SK-N-SH (cell line): ENCODE measurements at regions not wholly inside any gene's neighbourhood (a gene's known extent, or its start where the extent isn't known, plus 50 kb on each side); places are given as distances from the start of the nearest gene placed in this dataset.

Source experiments
- CTCF ChIA-PET: fragments of 300-600, 350-600 bp; formaldehyde crosslinking; extraction: SDS; loops from one replicate; lab custom pipeline; 2021; lab: Yijun Ruan, JAX
- POLR2A ChIA-PET: fragments of 350-600 bp; sonication (Branson Sonifier 250); formaldehyde crosslinking; extraction: SDS; loops from one replicate; lab custom pipeline; 2020; ENCODE audit warnings: antibody characterized with exemption, inconsistent platforms; lab: Yijun Ruan, JAX
- DNase-seq: peaks from one replicate; pipeline ENCODE4 v3.0.0; 2012
- H2AFZ ChIP-seq: fragments of 200-600 bp; sonication (generic); 2 replicates; pipeline ENCODE4 v1.8.1; 2016; ENCODE audit warnings: antibody characterized with exemption, mild to moderate bottlenecking, low read depth
- H3F3A ChIP-seq: fragments of 200-600 bp; sonication (generic); replicated peaks from 2 replicates; pipeline ENCODE3; 2016; ENCODE audit warnings: antibody characterized with exemption, mild to moderate bottlenecking; ENCODE audit not compliant: insufficient read depth
- H3K27ac ChIP-seq, 2 experiments: fragments of 200-500 bp in 1 of 2; fragments of 200-600 bp in 1 of 2; sonication (Bioruptor generic) in 1 of 2; sonication (generic), shearing (Covaris generic) in 1 of 2; 2 replicates each; pipeline versions ENCODE4 v1.5.1 to v1.6.1; 2014 to 2016; ENCODE audit warnings: low read depth in 2 of 2, inconsistent platforms in 1 of 2, low read length in 1 of 2, mild to moderate bottlenecking in 1 of 2, mixed read lengths in 1 of 2
- H3K27me3 ChIP-seq: fragments of 200-600 bp; sonication (generic), shearing (Covaris generic); 2 replicates; pipeline ENCODE4 v1.6.1; 2016; ENCODE audit warnings: mixed run types; ENCODE audit not compliant: insufficient read depth
- H3K36me3 ChIP-seq, 2 experiments: fragments of 200-500 bp in 1 of 2; fragments of 200-600 bp in 1 of 2; sonication (Bioruptor generic) in 1 of 2; sonication (generic) in 1 of 2; replicated peaks in 1 of 2; 2 replicates each; pipeline versions ENCODE3 to v1.5.1; 2014 to 2016; ENCODE audit warnings: low read length in 1 of 2, mild to moderate bottlenecking in 1 of 2; ENCODE audit not compliant: insufficient read depth in 2 of 2, control insufficient read depth in 1 of 2
- H3K4me1 ChIP-seq, 2 experiments: fragments of 200-500 bp in 1 of 2; fragments of 200-600 bp in 1 of 2; sonication (Bioruptor generic) in 1 of 2; sonication (generic), shearing (Covaris generic) in 1 of 2; 2 replicates each; pipeline versions ENCODE4 v1.5.1 to v1.6.1; 2014 to 2016; ENCODE audit warnings: low read depth in 1 of 2, low read length in 1 of 2, mixed run types in 1 of 2; ENCODE audit not compliant: insufficient read depth in 2 of 2, control insufficient read depth in 1 of 2
- H3K4me2 ChIP-seq: fragments of 200-600 bp; sonication (generic), shearing (Covaris generic); 2 replicates; pipeline ENCODE4 v1.6.1; 2017; ENCODE audit warnings: mixed run types
- H3K4me3 ChIP-seq, 2 experiments: fragments of 200-500 bp in 1 of 2; fragments of 200-600 bp in 1 of 2; sonication (Bioruptor generic) in 1 of 2; sonication (generic), shearing (Covaris generic) in 1 of 2; 2 replicates each; pipeline versions ENCODE4 v1.5.1 to v1.8.1; 2014 to 2016; ENCODE audit warnings: low read depth in 2 of 2, inconsistent platforms in 1 of 2, low read length in 1 of 2, mild to moderate bottlenecking in 1 of 2, mixed read lengths in 1 of 2, moderate library complexity in 1 of 2
- H3K79me2 ChIP-seq: fragments of 200-600 bp; sonication (generic); 2 replicates; pipeline ENCODE4 v1.8.1; 2017; ENCODE audit warnings: mild to moderate bottlenecking; ENCODE audit not compliant: insufficient read depth
- H3K9ac ChIP-seq: fragments of 200-600 bp; sonication (generic); 2 replicates; pipeline ENCODE4 v1.6.1; 2017; ENCODE audit warnings: mixed run types
- H3K9me2 ChIP-seq: fragments of 200-600 bp; sonication (generic); 2 replicates; pipeline ENCODE4 v1.6.1; 2017; ENCODE audit warnings: mixed run types
- H3K9me3 ChIP-seq: fragments of 200-600 bp; sonication (generic); 2 replicates; pipeline ENCODE4 v1.6.1; 2017; ENCODE audit warnings: mixed run types, mild to moderate bottlenecking, moderate library complexity
- H4K20me1 ChIP-seq: fragments of 200-600 bp; sonication (generic); 2 replicates; pipeline ENCODE4 v1.6.1; 2017; ENCODE audit warnings: mild to moderate bottlenecking, mixed run types; ENCODE audit not compliant: insufficient read depth
- CHD2 ChIP-seq: fragments of 150-350 bp; IDR thresholded peaks from 2 replicates; pipeline ENCODE4 v1.6.1; 2018; ENCODE audit warnings: low read length; ENCODE audit not compliant: partially characterized antibody
- ELF1 ChIP-seq: IDR thresholded peaks from 2 replicates; pipeline ENCODE4 v1.4.0; 2012
- EP300 ChIP-seq, 2 experiments: IDR thresholded peaks; 2 replicates each; pipeline versions ENCODE4 v1.4.0 to v1.6.1; 2012; ENCODE audit warnings: borderline replicate concordance in 1 of 2, low read depth in 1 of 2, low read length in 1 of 2
- EZH2phosphoT487 ChIP-seq: fragments of 200-600 bp; sonication (generic); IDR thresholded peaks from 2 replicates; pipeline ENCODE4 v1.6.1; 2017; ENCODE audit warnings: low read depth, mixed run types, mild to moderate bottlenecking, antibody characterized with exemption, moderate library complexity, borderline replicate concordance
- FOSL2 ChIP-seq: IDR thresholded peaks from 2 replicates; pipeline ENCODE4 v1.4.0; 2012; ENCODE audit warnings: low read depth, mild to moderate bottlenecking, moderate library complexity, borderline replicate concordance
- FOXJ3 ChIP-seq: sonication (generic); formaldehyde crosslinking; IDR thresholded peaks from 2 replicates; pipeline ENCODE4 v1.5.1; 2020; ENCODE audit warnings: mild to moderate bottlenecking, missing genetic modification reagents
- IRF3 ChIP-seq: fragments of 150-350 bp; IDR thresholded peaks from 2 replicates; pipeline ENCODE4 v1.6.1; 2016; ENCODE audit warnings: mild to moderate bottlenecking, low read depth, low read length
- JUND ChIP-seq: IDR thresholded peaks from 2 replicates; pipeline ENCODE4 v1.4.0; 2012
- MAX ChIP-seq: IDR thresholded peaks from 2 replicates; pipeline ENCODE4 v1.4.0; 2012; ENCODE audit warnings: low read depth
- MEF2A ChIP-seq: IDR thresholded peaks from 2 replicates; pipeline ENCODE4 v1.4.0; 2012; ENCODE audit warnings: low read depth, borderline replicate concordance
- NFIC ChIP-seq: IDR thresholded peaks from 2 replicates; pipeline ENCODE4 v1.4.0; 2012; ENCODE audit warnings: borderline replicate concordance
- NRF1 ChIP-seq: IDR thresholded peaks from 2 replicates; pipeline ENCODE4 v1.6.1; 2012; ENCODE audit warnings: low read depth, mild to moderate bottlenecking, low read length
- PBX3 ChIP-seq: IDR thresholded peaks from 2 replicates; pipeline ENCODE4; 2012
- POLR2AphosphoS5 ChIP-seq: IDR thresholded peaks from 2 replicates; pipeline ENCODE4 v1.6.1; 2012; ENCODE audit warnings: low read depth, low read length
- RCOR1 ChIP-seq: fragments of 150-350 bp; IDR thresholded peaks from 2 replicates; pipeline ENCODE4 v1.6.1; 2017; ENCODE audit warnings: antibody characterized with exemption, low read length
- RFX5 ChIP-seq: IDR thresholded peaks from 2 replicates; pipeline ENCODE4 v1.6.1; 2012; ENCODE audit warnings: mild to moderate bottlenecking, improper control_type of control experiment, low read length
- SIN3A ChIP-seq: IDR thresholded peaks from 2 replicates; pipeline ENCODE4 v1.6.1; 2012; ENCODE audit warnings: low read depth, mild to moderate bottlenecking, low read length, moderate library complexity, borderline replicate concordance
- WGBS: methylation state at CpG from one replicate; pipeline ENCODE4 v1.1.6; 2017; ENCODE audit warnings: low lambda C conversion rate; 5-methylcytosine and 5-hydroxymethylcytosine counted together
- TF ChIP-seq, protein P1 (sequence below): fragments of 200-600 bp; sonication (generic); IDR thresholded peaks from 2 replicates; pipeline ENCODE4 v1.6.1; 2017; ENCODE audit warnings: antibody characterized with exemption, mild to moderate bottlenecking, moderate library complexity

DNA sequence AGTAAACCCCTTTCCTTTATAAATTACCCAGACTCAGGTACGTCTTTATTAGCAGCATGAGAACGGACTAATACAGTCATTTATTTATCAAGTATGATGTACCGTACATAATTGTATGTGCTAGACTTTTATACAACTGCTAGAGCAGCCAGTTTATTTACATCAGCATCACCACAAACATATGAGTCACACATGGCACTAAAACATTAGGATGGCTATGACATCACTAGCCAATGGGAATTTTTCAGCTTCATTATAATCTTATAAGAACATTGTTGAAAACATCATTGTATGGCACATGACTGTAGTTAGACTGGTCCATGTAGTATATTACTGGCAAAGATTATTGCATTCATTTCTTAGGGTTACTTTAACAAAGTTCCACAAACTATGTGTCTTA, 121.7 kb downstream of the ZMAT3 start:
- 58% methylated on average over 3 of the region's 3 CpGs for WGBS
- H3K4me2 ChIP-seq = no peak overlapping the region
- TF ChIP-seq NRF1 = no peak
- no peak for TF ChIP-seq IRF3
- no peak for TF ChIP-seq PBX3
- TF ChIP-seq MAX = no peak
- no peak for TF ChIP-seq EZH2phosphoT487
- no peak for TF ChIP-seq EP300 (IDR thresholded peaks at IDR 0.05; ENCODE audit: borderline replicate concordance in 1 of 2, low read depth in 1 of 2, low read length in 1 of 2)
- TF ChIP-seq JUND = no peak
- TF ChIP-seq RFX5 = no peak
- no peak for TF ChIP-seq MEF2A
- TF ChIP-seq, protein P1, sequence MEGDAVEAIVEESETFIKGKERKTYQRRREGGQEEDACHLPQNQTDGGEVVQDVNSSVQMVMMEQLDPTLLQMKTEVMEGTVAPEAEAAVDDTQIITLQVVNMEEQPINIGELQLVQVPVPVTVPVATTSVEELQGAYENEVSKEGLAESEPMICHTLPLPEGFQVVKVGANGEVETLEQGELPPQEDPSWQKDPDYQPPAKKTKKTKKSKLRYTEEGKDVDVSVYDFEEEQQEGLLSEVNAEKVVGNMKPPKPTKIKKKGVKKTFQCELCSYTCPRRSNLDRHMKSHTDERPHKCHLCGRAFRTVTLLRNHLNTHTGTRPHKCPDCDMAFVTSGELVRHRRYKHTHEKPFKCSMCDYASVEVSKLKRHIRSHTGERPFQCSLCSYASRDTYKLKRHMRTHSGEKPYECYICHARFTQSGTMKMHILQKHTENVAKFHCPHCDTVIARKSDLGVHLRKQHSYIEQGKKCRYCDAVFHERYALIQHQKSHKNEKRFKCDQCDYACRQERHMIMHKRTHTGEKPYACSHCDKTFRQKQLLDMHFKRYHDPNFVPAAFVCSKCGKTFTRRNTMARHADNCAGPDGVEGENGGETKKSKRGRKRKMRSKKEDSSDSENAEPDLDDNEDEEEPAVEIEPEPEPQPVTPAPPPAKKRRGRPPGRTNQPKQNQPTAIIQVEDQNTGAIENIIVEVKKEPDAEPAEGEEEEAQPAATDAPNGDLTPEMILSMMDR = no peak
- no peak for TF ChIP-seq SIN3A
- no peak for TF ChIP-seq FOSL2
- H3K27me3 ChIP-seq = no peaks in the 10 kb centered on the region
- ChIA-PET POLR2A (no interaction called here), CTCF (interaction anchor here (2.6 kb wide), 1 partner anchor 513 kb away, joined by 10 read pairs; no protein-coding TSS in a partner anchor)
- no peaks in the 10 kb centered on the region for H4K20me1 ChIP-seq
- H3K27ac ChIP-seq = no peak overlapping the region
- no peaks in the 10 kb centered on the region for H3F3A ChIP-seq
- no peaks in the 10 kb centered on the region for H3K36me3 ChIP-seq
- H2AFZ ChIP-seq = no peak overlapping the region
- no peak overlapping the region for H3K9ac ChIP-seq
- no peaks in the 10 kb centered on the region for H3K79me2 ChIP-seq
- no peaks in the 10 kb centered on the region for H3K9me3 ChIP-seq
- peaks cover 0 to 2% of the 10 kb centered on the region in 2 experiments; a peak in 2 of 4 replicates for H3K4me1 ChIP-seq
- no peak for DNase-seq
- H3K4me3 ChIP-seq = no peak overlapping the region
- H3K9me2 ChIP-seq = no peaks in the 10 kb centered on the region

DNA sequence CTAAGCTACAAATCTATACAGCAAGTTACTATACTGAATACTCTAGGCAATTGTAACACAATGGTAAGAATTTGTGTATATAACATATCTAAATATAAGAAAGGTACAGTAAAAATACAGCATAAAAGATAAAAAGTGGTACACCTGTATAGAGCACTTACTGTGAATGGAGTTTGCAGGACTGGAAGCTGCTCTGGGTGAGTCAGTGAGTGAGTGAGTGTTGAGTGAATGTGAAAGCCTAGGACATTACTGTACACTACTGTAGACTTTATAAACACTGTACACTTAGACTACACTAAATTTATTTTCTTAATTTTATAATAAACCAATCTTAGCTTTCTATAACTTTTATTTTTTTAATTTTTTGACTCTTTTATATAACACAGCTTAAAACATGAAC, 123.1 kb downstream of the ZMAT3 start:
- no peaks in the 10 kb centered on the region; a peak in 1 of 4 replicates for H3K4me1 ChIP-seq
- no peak overlapping the region for H2AFZ ChIP-seq
- no peaks in the 10 kb centered on the region for H3K9me2 ChIP-seq
- no peak overlapping the region for H3K4me2 ChIP-seq
- no peak for DNase-seq
- no peaks in the 10 kb centered on the region for H3K79me2 ChIP-seq
- TF ChIP-seq RCOR1 (no peak), CHD2 (no peak), POLR2AphosphoS5 (no peak), NFIC (no peak), FOXJ3 (CRISPR knock-in tag) (no peak), NRF1 (no peak), ELF1 (no peak)
- POLR2A ChIA-PET = no interaction called here
- H3K4me3 ChIP-seq = no peak overlapping the region
- no peak overlapping the region for H3K27ac ChIP-seq
- no peaks in the 10 kb centered on the region for H3F3A ChIP-seq
- H3K36me3 ChIP-seq = no peaks in the 10 kb centered on the region
- no peaks in the 10 kb centered on the region for H3K27me3 ChIP-seq
- no peak overlapping the region for H3K9ac ChIP-seq
- H4K20me1 ChIP-seq = no peaks in the 10 kb centered on the region
- CTCF ChIA-PET = interaction anchor here (0.6 to 2.6 kb wide), 3 partner anchors 504 to 514 kb away, joined by 4 to 10 read pairs (median 6); no protein-coding TSS in a partner anchor
- no peaks in the 10 kb centered on the region for H3K9me3 ChIP-seq
